ENCODE measurements at regions not wholly inside any gene's neighbourhood (a gene's known extent, or its start where the extent isn't known, plus 50 kb on each side); places are given as distances from the start of the nearest gene placed in this dataset.

- no peak for DNase-seq (ENCODE audit: low read depth in 1 of 2, low spot score in 1 of 2)
Measured at GRCh38 chr15:99440551-99441443, 125.0 kb upstream of the MEF2A start.

- no peak for DNase-seq (ENCODE audit: low read depth in 1 of 2, low spot score in 1 of 2)
Measured at GRCh38 chr15:99441444-99441800, 124.4 kb upstream of the MEF2A start.

GRCh38 chr15:99441871-99442251 lies 123.9 kb upstream of the MEF2A start:
- DNase-seq (ENCODE audit: low read depth in 1 of 2, low spot score in 1 of 2), result no peak

- DNase-seq (ENCODE audit: low read depth in 1 of 2, low spot score in 1 of 2), result no peak
Measured at GRCh38 chr15:99442252-99442897, 123.4 kb upstream of the MEF2A start.

- DNase-seq (ENCODE audit: low read depth in 1 of 2, low spot score in 1 of 2), result no peak
Measured at GRCh38 chr15:99443056-99443756, 122.6 kb upstream of the MEF2A start.

- no peak for DNase-seq (ENCODE audit: low read depth in 1 of 2, low spot score in 1 of 2)
Measured at GRCh38 chr15:99443768-99444446, 121.9 kb upstream of the MEF2A start.

- DNase-seq (ENCODE audit: low read depth in 1 of 2, low spot score in 1 of 2), result no peak
Measured at GRCh38 chr15:99445272-99445850, 120.4 kb upstream of the MEF2A start.

GRCh38 chr15:99446565-99447496 lies 119.0 kb upstream of the MEF2A start:
- DNase-seq (ENCODE audit: low read depth in 1 of 2, low spot score in 1 of 2), result no peak

GRCh38 chr15:99447497-99448371 lies 118.0 kb upstream of the MEF2A start:
- no peak for DNase-seq (ENCODE audit: low read depth in 1 of 2, low spot score in 1 of 2)

GRCh38 chr15:99449514-99449913 lies 116.3 kb upstream of the MEF2A start:
- no peak for DNase-seq (ENCODE audit: low read depth in 1 of 2, low spot score in 1 of 2)

- DNase-seq (ENCODE audit: low read depth in 1 of 2, low spot score in 1 of 2), result peak; percentile 23 to 28
Measured at GRCh38 chr15:99450896-99451358, 114.9 kb upstream of the MEF2A start.

GRCh38 chr15:99451484-99451883 lies 114.3 kb upstream of the MEF2A start:
- DNase-seq (ENCODE audit: low read depth in 1 of 2, low spot score in 1 of 2), result no peak

GRCh38 chr15:99452010-99452409 lies 113.8 kb upstream of the MEF2A start:
- DNase-seq (ENCODE audit: low read depth in 1 of 2, low spot score in 1 of 2), result no peak

GRCh38 chr15:99452728-99453636 lies 112.8 kb upstream of the MEF2A start:
- DNase-seq (ENCODE audit: low read depth in 1 of 2, low spot score in 1 of 2), result no peak

- DNase-seq (ENCODE audit: low read depth in 1 of 2, low spot score in 1 of 2), result no peak
Measured at GRCh38 chr15:99453637-99454030, 112.2 kb upstream of the MEF2A start.

- DNase-seq (ENCODE audit: low read depth in 1 of 2, low spot score in 1 of 2), result no peak
Measured at GRCh38 chr15:99454107-99454809, 111.5 kb upstream of the MEF2A start.

Data from activated T-helper 1 cell treated with anti-CD3 and anti-CD28 coated beads, Interleukin-2, amount 50 U/mL, for 16 hours (primary cell).